ENCODE measurements at regions not wholly inside any gene's neighbourhood (a gene's known extent, or its start where the extent isn't known, plus 50 kb on each side); places are given as distances from the start of the nearest gene placed in this dataset.

DNA sequence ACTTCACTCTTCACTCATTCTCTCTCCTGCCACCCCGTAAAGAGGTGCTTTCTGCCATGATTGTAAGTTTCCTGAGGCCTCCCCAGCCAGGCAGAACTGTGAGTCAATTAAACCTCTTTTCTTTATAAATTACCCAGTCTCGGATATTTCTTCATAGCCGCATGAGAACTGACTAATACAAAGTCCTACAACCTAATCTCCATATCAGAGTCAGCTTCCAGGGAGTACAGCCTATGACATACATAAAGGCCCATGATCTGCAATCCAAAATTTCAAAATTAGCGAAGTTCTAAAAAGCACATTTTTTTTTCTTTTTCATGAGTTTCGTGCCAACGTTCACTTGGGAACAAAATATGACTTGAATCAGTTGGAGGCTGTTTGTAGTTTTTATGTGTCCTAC, 256.9 kb upstream of the DUSP10 start:
- TF ChIP-seq CTCF (conservative IDR thresholded peaks at IDR 0.05) (no peak), ZFX (IDR thresholded peaks at IDR 0.05) (no peak)

Data from C4-2B (cell line).